Sigmoid colon (tissue), 6 donors: ENCODE measurements at regions not wholly inside any gene's neighbourhood (a gene's known extent, or its start where the extent isn't known, plus 50 kb on each side); places are given as distances from the start of the nearest gene placed in this dataset.

ENCODE experiments used
- DNase-seq: peaks from one replicate; pipeline ENCODE4 v3.0.0-alpha.2; 2019
- H3K27ac ChIP-seq, 4 donors: fragments of 200-600 bp; sonication (generic); one replicate each; pipeline ENCODE4 v1.5.1; 2016 to 2019; ENCODE audit warnings: mild to moderate bottlenecking in 1 of 4
- H3K27me3 ChIP-seq, 3 donors: fragments of 200-600 bp; sonication (generic); one replicate each; pipeline ENCODE4 v1.5.1; 2019; ENCODE audit warnings: mild to moderate bottlenecking in 1 of 3
- H3K36me3 ChIP-seq, 4 donors: fragments of 200-600 bp; sonication (generic); one replicate each; pipeline ENCODE4 v1.5.1; 2016 to 2019
- H3K4me1 ChIP-seq, 4 donors: fragments of 200-600 bp; sonication (generic); one replicate each; pipeline ENCODE4 v1.5.1; 2017 to 2019
- H3K4me3 ChIP-seq, 4 donors: fragments of 200-600 bp; sonication (generic); one replicate each; pipeline ENCODE4 v1.5.1; 2017 to 2019; ENCODE audit warnings: mild to moderate bottlenecking in 2 of 4, moderate library complexity in 1 of 4
- H3K9me3 ChIP-seq, 4 donors: fragments of 200-600 bp in 3 of 4; sonication (generic) in 3 of 4; one replicate each; pipeline versions ENCODE4 v1.5.1 to v1.6.1; 2013 to 2019
- CTCF ChIP-seq, 4 experiments: fragments of 450-650 bp in 3 of 4; fragments of 200-600 bp in 1 of 4; IDR thresholded peaks; one replicate each; pipeline ENCODE4 v1.5.1; 2016 to 2019; ENCODE audit warnings: antibody characterized with exemption in 4 of 4, mild to moderate bottlenecking in 3 of 4, moderate library complexity in 2 of 4
- EP300 ChIP-seq, 4 donors: sonication (generic); formaldehyde crosslinking; IDR thresholded peaks; one replicate each; pipeline ENCODE4 v1.6.1; 2017; ENCODE audit warnings: antibody characterized with exemption in 4 of 4
- POLR2A ChIP-seq, 2 donors: fragments of 450-650 bp; IDR thresholded peaks; one replicate each; pipeline ENCODE4 v1.6.1; 2016; ENCODE audit warnings: antibody characterized with exemption in 2 of 2, mild to moderate bottlenecking in 2 of 2, moderate library complexity in 2 of 2
- POLR2AphosphoS5 ChIP-seq, 4 donors: sonication (generic); formaldehyde crosslinking; IDR thresholded peaks; one replicate each; pipeline ENCODE4 v1.6.1; 2017; ENCODE audit warnings: antibody characterized with exemption in 4 of 4
- WGBS, 2 donors: extraction: QIAGEN DNeasy Blood & Tissue Kit; methylation state at CpG; one replicate each; pipeline ENCODE4 v1.1.7; 2013; 5-methylcytosine and 5-hydroxymethylcytosine counted together
- intact Hi-C: fragments of 100-400 bp; cut with DNase I; formaldehyde crosslinking; loops from one replicate; pipeline ENCODE4 v1.15.1; 2023
- donor health status: healthy with polysubstance abuse.
- donor health status: healthy.

GRCh38 chr7:106808967-106809635 is 56.0 kb upstream of the PIK3CG start:
- DNase-seq, result no peak
- H3K27ac ChIP-seq, result no peak overlapping the region
- H3K9me3 ChIP-seq, result no peaks in the 10 kb centered on the region
- WGBS, 2 donors, result 97% methylated on average over 9 of the region's 9 CpGs
- intact Hi-C loops, result no loop called here
- no peaks in the 10 kb centered on the region for H3K4me1 ChIP-seq
- H3K4me3 ChIP-seq, result no peak overlapping the region
- H3K36me3 ChIP-seq, result no peaks in the 10 kb centered on the region
- TF ChIP-seq POLR2AphosphoS5 (IDR thresholded peaks at IDR 0.05) (no peak), POLR2A (IDR thresholded peaks at IDR 0.05) (no peak), EP300 (IDR thresholded peaks at IDR 0.05) (no peak), CTCF (IDR thresholded peaks at IDR 0.05) (no peak)
- H3K27me3 ChIP-seq, result no peaks in the 10 kb centered on the region

GRCh38 chr7:106811472-106811871 is 53.6 kb upstream of the PIK3CG start:
- H3K27ac ChIP-seq, result no peak overlapping the region
- TF ChIP-seq POLR2A (IDR thresholded peaks at IDR 0.05) (no peak), CTCF (IDR thresholded peaks at IDR 0.05) (no peak), POLR2AphosphoS5 (IDR thresholded peaks at IDR 0.05) (no peak), EP300 (IDR thresholded peaks at IDR 0.05) (no peak)
- 64 to 72% methylated on average over 3 of the region's 3 CpGs for WGBS, 2 donors

GRCh38 chr7:106812027-106812643 is 52.9 kb upstream of the PIK3CG start:
- no peaks in the 10 kb centered on the region for H3K9me3 ChIP-seq
- no peaks in the 10 kb centered on the region for H3K36me3 ChIP-seq
- H3K4me3 ChIP-seq, result no peak overlapping the region
- intact Hi-C loops, result no loop called here
- H3K4me1 ChIP-seq, result no peaks in the 10 kb centered on the region
- no peak overlapping the region for H3K27ac ChIP-seq
- 65 to 77% methylated on average over 4 of the region's 4 CpGs for WGBS, 2 donors
- no peaks in the 10 kb centered on the region for H3K27me3 ChIP-seq
- TF ChIP-seq CTCF (IDR thresholded peaks at IDR 0.05) (no peak), POLR2A (IDR thresholded peaks at IDR 0.05) (no peak), POLR2AphosphoS5 (IDR thresholded peaks at IDR 0.05) (no peak), EP300 (IDR thresholded peaks at IDR 0.05) (no peak)
- DNase-seq, result no peak

More at GRCh38 chr7:106811472-106811871, 53.6 kb upstream of the PIK3CG start:
- Histone ChIP-seq H3K4me3 (no peak overlapping the region), H3K27me3 (no peaks in the 10 kb centered on the region), H3K9me3 (no peaks in the 10 kb centered on the region), H3K4me1 (no peaks in the 10 kb centered on the region), H3K36me3 (no peaks in the 10 kb centered on the region)
- DNase-seq, result no peak
- intact Hi-C loops, result no loop called here

- Histone ChIP-seq H3K36me3 (no peaks in the 10 kb centered on the region), H3K4me3 (no peak overlapping the region), H3K9me3 (no peaks in the 10 kb centered on the region), H3K27me3 (no peaks in the 10 kb centered on the region), H3K4me1 (no peaks in the 10 kb centered on the region), H3K27ac (no peak overlapping the region)
- TF ChIP-seq POLR2A (IDR thresholded peaks at IDR 0.05), result no peak
- no peak for TF ChIP-seq POLR2AphosphoS5 (IDR thresholded peaks at IDR 0.05)
- no peak for TF ChIP-seq EP300 (IDR thresholded peaks at IDR 0.05)
- TF ChIP-seq CTCF (IDR thresholded peaks at IDR 0.05), result no peak
- intact Hi-C loops, result no loop called here
- WGBS, 2 donors, result 78 to 84% methylated on average over 6 of the region's 6 CpGs
- no peak for DNase-seq
These were observed 51.3 kb upstream of the PIK3CG start for GRCh38 chr7:106813705-106814305.
